DLD1 (cell line): ENCODE measurements at regions not wholly inside any gene's neighbourhood (a gene's known extent, or its start where the extent isn't known, plus 50 kb on each side); places are given as distances from the start of the nearest gene placed in this dataset.

Source experiments
- in situ Hi-C: cut with HindIII; loops from 2 replicates; pipeline ENCODE4 v1.10.0; 2017; ENCODE audit warnings: low sequenced_read_pairs

GRCh38 chr3:13266005-13266404, 154.1 kb downstream of the NUP210 start:
- in situ Hi-C loops = no loop called here

DNA sequence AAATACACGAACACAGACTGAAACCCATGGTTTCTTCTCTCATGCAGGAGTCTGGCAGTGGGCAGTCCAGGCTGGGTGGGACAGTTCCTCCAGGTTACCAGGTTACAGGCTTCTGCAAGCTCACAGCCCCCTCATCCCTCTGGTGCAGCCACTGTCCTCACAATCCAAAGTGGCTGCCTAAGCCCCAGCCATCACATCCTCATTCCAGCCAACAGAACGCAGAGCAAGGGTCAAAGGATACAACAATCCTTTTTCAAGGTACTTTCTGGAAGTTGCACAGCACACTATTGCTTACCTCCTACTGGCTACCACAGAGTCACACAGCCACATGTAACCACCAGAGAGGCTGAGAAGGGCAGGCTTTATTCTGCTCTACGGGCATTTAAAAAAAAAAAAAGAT, 154.6 kb downstream of the NUP210 start:
- in situ Hi-C loops = no loop called here

DNA sequence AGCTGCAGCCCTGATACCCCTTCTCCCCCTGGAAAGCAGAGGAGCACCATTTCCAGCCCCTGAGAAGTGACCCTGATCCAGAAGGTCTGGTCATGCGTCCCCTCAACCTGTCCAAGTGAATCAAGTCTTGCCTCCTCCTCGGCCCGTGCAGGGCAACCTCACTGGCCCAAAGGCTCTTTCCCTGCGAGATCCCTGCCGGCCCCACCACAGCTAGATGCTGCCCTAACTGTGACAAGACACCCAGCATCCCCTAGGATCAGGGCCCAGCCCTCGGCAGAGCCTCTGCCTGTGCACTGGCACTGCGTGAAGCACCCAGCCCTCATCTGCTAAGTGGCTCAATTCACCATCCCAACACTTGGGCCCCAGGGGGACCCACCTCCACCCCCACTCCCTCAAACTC, 155.1 kb downstream of the NUP210 start:
- in situ Hi-C loops = no loop called here

GRCh38 chr3:13264468-13264795, 155.7 kb downstream of the NUP210 start:
- in situ Hi-C loops = no loop called here

DNA sequence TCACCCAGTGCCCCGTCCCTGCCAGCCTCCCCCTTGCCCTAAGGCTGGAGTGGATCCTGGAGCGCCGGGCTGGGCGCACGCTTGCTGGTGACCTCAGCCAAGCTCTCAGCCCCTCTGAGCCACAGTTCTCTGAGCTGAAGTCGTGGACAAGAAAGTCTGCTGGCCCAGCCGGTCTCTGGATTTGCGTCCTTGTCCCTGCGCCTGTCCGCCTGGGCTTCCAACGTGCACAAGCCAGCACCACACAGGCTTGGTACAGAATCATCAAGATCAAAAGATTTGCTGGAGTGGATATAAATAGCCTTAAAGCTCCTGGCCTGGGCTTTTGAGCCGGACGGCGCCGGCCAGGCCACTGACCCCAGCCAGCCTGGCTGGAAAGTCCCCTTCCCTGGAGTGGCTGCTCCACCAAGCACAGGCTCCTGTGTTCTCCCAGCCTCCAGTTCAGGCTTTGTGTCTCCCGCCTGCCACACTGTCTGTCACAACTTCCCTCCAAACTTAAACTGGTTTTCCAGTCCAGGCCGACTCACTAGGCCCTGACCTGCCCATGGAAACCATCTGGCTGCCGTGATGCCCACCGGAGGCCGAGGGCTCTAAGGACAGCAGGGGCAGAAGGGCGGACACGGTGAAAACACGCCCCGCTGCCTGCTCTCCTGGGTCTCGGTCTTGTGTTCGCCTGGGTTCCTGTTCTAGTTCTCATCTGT, 156.2 kb downstream of the NUP210 start:
- in situ Hi-C loops = no loop called here

GRCh38 chr3:13262493-13263211, 157.5 kb downstream of the NUP210 start:
- in situ Hi-C loops = no loop called here

DNA sequence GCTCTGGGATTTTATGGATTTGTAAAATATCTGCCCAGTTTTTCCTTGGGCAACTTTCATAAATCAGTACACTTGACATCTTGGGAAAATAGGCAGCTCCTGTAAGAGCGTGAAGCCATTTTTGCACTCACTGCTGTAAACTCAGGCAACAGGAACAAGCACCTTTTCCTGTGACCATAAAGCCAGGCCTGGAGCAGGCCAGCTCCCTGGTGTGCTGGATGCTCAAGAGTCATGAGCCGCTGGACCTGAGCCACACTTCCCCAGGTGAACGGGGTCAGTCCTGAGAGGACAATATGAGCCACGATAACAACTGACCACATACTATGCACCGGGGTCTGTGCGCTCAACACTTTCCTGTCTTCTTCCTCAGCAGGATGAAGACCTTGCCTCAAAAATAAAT, 158.2 kb downstream of the NUP210 start:
- in situ Hi-C loops = no loop called here

GRCh38 chr3:13261104-13261830, 158.9 kb downstream of the NUP210 start:
- in situ Hi-C loops = no loop called here

- in situ Hi-C loops = no loop called here
These were observed 159.6 kb downstream of the NUP210 start for GRCh38 chr3:13260259-13261103.

- in situ Hi-C loops = no loop called here
These were observed 160.3 kb downstream of the NUP210 start for GRCh38 chr3:13259831-13260230.

GRCh38 chr3:13258986-13259514, 161.1 kb downstream of the NUP210 start:
- in situ Hi-C loops = no loop called here

- in situ Hi-C loops = no loop called here
These were observed 161.8 kb downstream of the NUP210 start for GRCh38 chr3:13258280-13258679.

DNA sequence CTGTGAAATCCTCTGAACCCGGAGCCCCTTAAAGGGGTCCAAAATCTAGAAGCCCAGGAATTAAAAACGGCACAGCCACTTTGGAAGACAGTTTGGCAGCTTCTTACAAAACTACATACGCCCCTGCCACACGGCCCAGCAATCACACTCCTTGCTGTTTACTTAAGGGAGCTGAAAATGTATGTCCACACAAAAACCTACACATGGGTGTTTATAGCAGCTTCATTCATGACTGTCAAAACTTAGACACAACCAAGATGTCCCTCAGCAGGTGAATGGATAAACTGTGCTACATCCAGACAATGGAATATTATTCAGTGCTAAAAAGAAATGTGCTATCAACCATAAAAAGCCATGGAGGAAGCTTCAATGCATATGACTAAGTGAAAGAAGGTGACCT, 162.5 kb downstream of the NUP210 start:
- in situ Hi-C loops = no loop called here

DNA sequence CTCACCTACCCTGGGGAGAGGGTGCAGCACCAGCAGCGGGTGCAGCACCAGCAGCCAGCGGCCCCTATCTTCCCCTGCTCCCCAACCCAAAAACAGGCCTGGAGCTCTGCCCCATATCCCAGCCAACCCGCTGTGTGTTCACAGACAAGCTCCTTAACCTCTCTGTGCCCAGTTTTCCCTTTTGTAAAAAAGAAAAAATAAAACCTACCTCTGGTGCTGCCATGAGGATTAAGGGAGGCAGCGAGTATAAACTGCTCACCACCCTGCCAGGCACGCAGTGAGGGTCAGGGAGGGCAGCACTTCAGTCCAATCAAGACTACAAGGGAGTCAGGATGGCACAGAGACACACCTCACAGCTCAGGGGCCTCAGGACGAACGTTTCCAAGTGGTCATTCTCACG, 163.3 kb downstream of the NUP210 start:
- in situ Hi-C loops = no loop called here

DNA sequence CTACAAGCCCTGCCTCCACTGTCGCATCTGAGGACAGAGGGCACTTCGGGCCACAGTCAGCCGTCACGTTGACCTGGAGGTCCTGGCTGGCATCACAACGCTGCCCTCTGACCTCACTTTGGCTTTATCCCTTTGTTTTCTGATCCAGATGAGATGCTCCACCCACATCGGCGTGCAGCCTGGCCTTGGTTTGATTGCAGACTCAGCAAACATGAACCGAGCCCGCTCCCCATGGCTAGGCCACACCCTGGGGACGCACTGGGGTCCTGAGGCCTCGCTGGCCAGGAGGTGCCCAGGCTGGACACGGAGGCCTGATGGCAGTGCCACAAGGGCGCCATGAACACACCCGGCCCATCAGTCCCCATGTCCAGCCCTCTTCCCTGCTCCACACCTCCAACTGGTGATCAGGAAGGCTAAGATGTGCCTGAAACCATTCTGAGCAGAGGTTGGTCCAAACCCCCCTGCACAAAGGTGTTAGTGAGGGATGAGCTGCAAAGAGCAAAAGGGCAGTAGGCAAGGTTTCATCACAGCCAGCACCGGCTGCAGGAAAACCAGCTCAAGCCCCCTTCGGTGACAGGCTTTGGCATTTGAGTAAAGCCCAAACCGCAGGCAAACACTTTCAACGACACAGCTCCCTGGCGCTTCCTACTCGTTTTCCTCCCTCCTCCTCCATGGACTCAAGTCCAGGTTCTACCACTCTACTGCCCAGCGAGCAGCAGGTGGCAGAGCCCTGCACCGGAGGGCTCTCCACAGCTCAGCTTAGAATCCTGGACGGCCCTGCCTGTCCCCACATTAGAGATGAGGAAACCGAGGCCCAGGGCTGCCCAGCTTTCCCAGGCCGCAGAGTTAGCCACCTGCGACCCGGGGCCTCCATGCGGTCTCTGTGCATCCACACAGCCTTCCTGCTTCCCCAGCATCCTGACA, 165.8 kb downstream of the NUP210 start:
- in situ Hi-C loops = loop anchor here (5.0 kb wide), 1 partner anchor 33 kb away; no protein-coding TSS in a partner anchor

DNA sequence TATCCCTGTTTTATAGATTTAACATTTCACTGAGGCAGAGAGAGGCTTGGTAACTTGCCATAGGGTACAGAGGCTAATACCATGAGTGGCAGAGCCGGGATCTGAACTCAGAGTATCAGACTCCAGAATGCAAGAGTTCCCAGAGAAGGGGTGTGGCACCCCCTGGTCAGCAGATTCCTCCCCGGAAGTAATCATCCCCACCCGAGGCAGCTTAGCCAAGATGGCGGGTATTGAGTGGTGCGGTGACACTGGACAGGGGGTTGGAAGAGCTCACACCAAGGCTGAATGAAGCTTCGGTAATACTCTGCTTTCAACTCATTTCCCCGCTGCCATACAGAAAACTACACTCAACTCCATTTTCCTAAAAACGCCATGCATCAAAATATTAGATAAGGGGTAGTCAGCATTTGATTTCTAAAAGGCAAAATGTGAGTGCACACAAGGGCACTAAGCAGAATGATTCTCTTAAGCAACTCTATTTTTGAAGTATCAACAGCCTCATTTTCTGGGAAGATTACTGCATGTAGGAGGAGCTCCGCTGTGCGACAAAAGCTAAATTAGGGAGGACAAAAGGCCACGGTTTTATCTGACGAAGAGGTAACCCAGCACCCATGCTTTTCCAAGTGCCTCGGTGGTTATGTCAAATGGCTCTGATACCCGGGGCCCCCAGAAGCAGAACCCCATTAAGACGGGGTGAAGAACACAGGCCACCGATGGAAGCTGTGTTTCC, 166.7 kb downstream of the NUP210 start:
- in situ Hi-C loops = loop anchor here (5.0 kb wide), 1 partner anchor 34 kb away; no protein-coding TSS in a partner anchor

DNA sequence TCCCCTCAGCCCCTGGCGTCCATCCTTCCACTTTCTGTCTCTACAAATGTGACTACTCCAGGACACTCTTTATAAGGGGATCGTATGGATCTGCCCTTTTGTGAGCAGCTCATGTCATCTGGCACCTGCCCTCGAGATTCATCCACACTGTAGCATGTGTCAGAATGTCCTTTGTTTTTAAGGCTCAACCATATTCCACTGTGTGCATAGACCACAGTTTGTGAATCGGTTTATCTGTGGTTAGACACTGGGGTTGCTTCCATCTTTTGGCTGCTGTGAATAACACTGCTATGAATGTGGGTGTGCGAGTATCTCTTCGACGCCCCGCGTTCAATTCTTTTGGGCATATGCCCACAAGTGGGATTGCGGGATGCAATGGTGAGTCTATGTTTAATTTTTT, 167.9 kb downstream of the NUP210 start:
- in situ Hi-C loops = loop anchor here (5.0 kb wide), 1 partner anchor 35 kb away; no protein-coding TSS in a partner anchor

DNA sequence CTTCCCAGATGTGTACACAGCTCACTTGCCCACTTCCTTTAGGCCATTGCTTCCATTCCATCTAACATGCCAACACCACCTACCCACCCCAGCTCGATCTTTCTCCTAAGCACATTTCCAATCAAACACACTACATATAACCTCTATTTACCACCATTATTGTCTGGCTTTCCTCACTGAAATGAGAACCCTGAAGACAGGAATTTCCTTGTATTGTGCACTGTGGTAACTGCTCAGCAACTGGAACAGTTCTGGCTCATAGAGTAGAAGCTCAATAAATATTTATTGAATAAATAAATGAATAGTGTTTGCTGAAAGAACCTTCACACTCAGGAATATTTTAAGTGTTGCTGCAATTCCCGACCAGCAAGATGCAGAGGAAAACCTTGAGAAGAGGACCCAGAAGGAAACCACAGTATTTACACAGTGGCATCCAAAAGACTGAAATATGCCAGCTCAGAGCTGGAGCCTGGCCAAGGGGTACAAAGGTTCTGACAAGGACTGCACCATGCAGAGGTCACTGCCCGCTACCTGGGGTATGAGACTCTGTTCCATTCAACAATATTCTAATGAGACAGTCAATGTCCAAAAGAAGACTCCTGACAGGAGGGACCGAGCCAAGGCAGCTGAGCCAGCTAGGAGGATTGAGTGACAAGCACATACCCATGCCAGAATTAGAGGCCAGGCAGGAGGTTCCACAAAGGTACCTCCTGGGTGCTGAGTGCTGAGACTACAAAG, 168.8 kb downstream of the NUP210 start:
- in situ Hi-C loops = loop anchor here (5.0 kb wide), 1 partner anchor 36 kb away; no protein-coding TSS in a partner anchor
